Caki2 (cell line): ENCODE measurements at regions not wholly inside any gene's neighbourhood (a gene's known extent, or its start where the extent isn't known, plus 50 kb on each side); places are given as distances from the start of the nearest gene placed in this dataset.
A peak's percentile ranks its signal among the peaks of the same experiment; 100 is the strongest.

Source experiments
- DNase-seq: peaks from one replicate; pipeline ENCODE4 v3.0.0-alpha.2; 2015; ENCODE audit warnings: low read depth
- in situ Hi-C: cut with HindIII; loops from 2 replicates; pipeline ENCODE4 v1.10.0; 2016; ENCODE audit warnings: low sequenced_read_pairs, low pct_unique_long_range_greater_than_20kb, mixed read lengths

GRCh38 chr14:81802341-81802740 lies 268.7 kb upstream of the SEL1L start:
- in situ Hi-C loops, result no loop called here
- no peak for DNase-seq

GRCh38 chr14:81805785-81806184 lies 272.1 kb upstream of the SEL1L start:
- no peak for DNase-seq
- in situ Hi-C loops, result no loop called here

DNA sequence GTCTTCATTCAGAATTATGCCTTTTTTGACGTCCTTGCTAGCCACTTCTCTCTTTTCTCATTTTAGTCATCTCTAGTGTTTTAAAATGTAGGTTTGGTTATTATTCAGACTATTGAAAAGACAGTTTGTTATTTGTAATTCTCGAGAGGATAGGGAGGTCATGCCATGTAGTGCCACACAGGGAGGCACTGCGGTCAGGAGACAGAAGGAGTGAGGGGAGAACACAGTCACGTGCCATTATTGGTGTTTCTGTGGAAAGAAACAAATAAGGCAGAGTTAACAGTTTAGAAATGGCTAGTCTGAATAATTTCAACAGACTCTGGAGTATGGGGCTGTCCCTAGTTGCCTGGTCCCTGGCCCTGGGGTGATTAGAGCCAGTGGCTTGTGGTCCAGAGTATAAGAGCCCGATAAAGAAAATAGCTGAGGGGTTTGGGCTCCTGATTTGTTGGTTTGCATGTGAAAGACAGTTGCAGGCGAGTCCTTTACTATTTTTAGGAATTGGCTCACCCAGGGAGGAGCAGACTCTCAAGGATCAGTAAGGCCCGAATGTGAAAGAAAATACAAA lies 278.1 kb upstream of the SEL1L start:
- no peak for DNase-seq
- in situ Hi-C loops, result no loop called here

DNA sequence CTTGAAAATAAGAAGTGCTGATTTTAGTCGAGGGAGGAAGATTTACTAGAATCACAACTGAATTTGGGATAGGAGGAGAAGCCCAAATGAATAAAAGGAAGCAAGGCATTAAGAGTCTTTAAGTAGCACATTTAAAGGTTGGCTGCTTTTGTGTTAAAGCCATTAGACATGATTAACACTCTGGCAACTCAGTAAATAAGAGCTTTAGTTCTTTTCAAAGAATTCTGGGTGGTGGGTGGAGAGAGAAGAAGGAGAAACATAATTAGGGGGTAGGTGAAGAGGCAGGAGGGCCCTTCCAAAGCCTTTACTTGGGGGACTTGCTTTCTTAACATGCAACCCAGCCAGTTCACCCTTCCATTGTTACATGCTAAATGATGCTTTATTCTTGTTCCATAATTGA lies 284.6 kb upstream of the SEL1L start:
- in situ Hi-C loops, result no loop called here
- DNase-seq, result no peak

DNA sequence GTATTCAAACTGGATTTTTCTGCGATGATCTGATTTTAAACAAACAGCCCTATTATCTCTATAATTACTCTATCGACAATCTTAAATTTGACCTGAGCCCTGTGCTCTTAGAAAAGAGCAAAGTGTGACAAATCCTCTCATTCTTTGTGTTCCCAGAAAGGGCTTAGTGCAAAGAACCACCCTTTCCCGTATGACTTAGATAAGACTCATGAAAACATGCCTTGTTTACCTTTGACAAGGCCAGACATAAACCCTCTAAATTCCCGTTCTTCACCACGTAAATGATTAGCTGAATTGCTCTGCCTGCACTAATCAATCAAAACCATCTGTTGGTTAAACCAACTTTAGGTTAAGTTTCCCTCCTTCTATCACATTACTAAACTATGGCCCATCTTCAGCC lies 285.7 kb upstream of the SEL1L start:
- in situ Hi-C loops, result no loop called here
- no peak for DNase-seq

GRCh38 chr14:81819910-81820309 lies 286.3 kb upstream of the SEL1L start:
- DNase-seq, result no peak
- in situ Hi-C loops, result no loop called here

DNA sequence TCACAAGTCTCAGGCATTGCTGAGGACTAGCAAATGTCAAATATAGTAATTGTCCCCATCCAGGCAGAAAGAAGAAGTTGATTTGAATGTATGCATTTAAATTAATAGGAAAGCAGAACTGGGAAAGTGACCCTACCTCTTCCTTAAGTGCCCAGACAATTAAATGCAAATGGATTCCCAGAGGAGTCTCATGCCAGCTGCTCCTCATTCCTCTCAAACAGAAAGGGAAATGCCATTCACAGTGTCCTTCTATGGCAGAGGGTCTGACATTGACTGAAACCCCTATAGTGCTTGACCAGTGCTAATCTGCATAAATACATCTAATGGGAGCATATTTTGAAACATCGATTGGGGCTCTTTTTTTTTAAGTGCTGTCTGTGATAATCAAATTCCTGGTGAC lies 292.4 kb upstream of the SEL1L start:
- in situ Hi-C loops, result no loop called here
- DNase-seq, result no peak

DNA sequence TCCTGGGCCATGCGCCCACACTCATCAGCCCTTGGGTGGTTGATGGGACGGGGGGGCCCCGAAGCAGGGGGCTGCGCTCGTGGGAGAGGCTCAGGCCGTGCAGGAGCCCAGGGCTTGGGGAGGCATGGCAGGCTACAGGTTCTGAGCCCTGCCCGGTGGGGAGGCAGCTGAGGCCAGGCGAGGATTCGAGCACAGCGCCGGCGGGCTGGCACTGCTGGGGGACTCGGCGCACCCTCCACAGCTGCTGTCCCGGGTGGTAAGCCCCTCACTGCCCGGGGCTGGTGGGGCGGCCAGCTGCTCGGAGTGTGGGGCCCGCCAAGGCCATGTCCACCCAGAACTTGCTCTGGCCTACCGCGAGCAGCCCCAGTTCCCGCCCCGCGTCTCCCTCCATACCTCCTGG lies 295.8 kb upstream of the SEL1L start:
- in situ Hi-C loops, result no loop called here
- DNase-seq, result no peak

GRCh38 chr14:81831128-81831820 lies 297.6 kb upstream of the SEL1L start:
- no peak for DNase-seq
- in situ Hi-C loops, result no loop called here

GRCh38 chr14:81834308-81834707 lies 300.7 kb upstream of the SEL1L start:
- in situ Hi-C loops, result no loop called here
- no peak for DNase-seq

- in situ Hi-C loops, result no loop called here
- DNase-seq, result no peak
Observed at GRCh38 chr14:81837304-81837703, 303.7 kb upstream of the SEL1L start.

DNA sequence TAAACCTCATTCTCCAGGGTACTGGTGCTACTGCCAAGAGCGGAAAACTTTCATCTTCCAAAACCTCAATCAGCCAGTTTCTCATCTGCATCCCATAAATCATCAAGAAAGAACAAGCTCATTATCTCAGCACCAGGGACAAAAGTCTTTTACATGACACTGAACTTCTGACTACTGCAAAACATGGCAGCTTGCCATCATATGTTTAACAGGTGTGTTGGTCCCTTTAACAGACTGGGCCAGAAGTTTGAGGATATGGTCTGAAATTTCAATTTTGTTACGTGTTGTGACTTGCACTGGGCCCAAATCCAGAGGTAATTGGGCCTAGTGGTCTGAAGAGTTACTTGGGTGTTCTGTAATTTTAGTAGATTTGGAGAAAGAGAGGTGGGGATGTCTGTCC lies 305.4 kb upstream of the SEL1L start:
- DNase-seq, result no peak
- in situ Hi-C loops, result no loop called here

- in situ Hi-C loops, result no loop called here
- DNase-seq, result no peak
Observed at GRCh38 chr14:81841346-81841745, 307.7 kb upstream of the SEL1L start.

DNA sequence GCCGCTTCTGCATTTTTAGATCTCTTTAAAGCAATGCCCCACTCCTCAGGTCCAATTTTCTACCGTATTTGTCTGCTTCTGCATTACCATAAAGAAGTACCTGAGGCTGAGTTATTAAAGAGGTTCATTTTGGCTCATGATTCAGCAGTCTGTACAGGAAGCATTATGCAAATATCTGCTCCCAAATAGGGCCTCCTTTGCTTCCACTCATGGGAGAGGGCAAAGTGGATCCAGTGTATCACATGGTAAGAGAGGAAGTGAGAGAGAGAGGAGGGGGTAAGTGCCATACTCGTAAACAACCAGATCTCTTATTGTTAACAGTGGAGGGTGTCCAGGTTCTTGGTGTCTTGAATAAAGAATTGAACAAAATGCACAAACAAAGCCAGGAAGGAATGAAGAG lies 316.1 kb upstream of the SEL1L start:
- in situ Hi-C loops, result no loop called here
- DNase-seq, result no peak

DNA sequence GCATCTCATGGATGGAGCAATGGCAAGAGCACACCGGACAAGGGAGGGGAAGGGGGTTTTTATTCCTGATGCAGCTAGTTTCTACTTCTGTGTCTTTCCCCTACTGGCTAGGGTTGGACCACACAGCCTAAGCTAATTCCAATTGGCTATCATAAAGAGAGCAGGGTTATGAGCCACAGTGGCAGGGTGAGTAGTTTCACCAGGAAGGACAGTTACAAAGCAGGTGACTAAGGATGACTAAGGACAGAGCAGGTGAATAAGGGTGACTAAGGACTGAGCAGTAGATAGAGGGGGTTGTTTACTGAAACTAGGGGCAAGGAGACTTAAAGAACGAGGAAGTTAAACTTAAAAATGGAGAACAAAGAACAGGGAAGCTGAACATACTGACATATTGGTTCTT lies 321.4 kb upstream of the SEL1L start:
- DNase-seq, result peak; percentile 21
- in situ Hi-C loops, result no loop called here

DNA sequence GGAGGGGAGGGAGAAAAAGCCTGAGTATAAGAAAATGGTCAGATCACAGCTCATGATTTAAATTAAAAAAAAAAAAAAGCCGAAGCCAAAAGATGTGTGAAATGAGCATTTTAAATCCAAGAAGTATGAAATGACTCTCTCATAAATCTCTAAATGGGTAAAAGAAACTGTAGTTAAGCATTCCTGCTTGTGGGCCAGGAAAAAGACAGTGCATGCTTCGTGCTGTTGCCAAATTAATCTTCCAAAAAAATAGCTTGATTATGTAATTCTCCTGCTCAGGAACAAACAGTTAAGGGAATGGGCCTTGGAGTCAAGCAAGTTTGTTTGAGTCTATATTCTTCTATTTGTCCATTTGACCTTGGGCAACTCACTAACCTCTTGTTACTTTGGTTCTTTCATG lies 325.4 kb upstream of the SEL1L start:
- DNase-seq, result no peak
- in situ Hi-C loops, result no loop called here

GRCh38 chr14:81868172-81868571 lies 334.5 kb upstream of the SEL1L start:
- DNase-seq, result no peak
- in situ Hi-C loops, result no loop called here

DNA sequence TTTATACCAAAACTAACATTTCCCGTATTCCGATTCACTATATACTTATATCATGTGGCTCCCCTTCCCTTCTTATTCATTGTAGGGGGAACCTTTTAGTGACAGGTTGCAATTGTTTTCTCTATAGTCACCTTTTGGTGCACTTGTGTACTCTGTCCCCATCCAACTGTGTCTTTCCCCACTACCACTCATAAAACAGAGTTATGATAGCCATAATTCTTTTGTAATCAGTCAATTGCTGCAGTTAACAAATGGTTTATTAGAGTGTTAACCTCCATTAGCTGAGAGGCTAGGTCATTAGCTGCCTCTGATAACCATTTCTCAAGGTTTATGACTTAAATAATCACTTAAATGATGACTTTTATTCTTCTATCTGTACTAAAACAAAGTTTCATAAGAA lies 338.1 kb upstream of the SEL1L start:
- DNase-seq, result no peak
- in situ Hi-C loops, result no loop called here

DNA sequence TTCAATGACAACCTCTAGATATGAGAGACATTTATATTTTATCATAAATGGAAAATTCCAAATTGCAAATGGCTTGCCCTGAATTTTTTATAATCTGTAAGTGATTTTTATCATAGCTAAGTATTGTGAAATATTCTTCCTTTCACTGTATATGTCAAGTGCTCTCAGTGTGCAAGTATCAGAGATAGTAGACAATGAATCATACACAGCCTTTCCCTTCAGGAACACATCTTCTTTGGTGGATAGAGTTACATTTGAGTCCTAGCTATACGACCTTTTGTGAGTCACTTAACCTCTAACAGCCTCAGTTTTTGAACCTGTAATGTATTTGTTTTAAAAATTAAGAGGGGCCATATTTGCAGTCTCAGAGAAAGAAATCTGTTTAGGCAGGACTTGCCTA lies 350.7 kb upstream of the SEL1L start:
- in situ Hi-C loops, result no loop called here
- DNase-seq, result no peak

DNA sequence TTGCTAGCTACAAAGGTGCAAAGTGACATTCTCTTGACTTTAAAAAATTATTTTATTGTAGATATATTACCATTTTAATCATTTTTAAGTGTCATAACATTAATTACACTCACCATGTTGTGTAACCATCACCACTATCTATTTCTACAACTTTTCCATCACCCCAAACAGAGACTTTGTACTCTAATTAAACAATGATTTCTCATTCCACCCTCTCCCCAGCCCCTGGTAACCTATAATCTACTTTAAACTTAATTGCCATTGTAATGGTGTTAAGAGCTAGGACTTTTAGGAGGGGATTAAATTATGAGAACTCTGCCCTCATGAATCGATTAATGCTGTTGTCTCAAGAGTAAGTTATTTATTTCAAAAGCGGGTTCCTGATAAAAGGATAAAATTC lies 352.9 kb upstream of the SEL1L start:
- DNase-seq, result no peak
- in situ Hi-C loops, result no loop called here
